ENCODE measurements at regions not wholly inside any gene's neighbourhood (a gene's known extent, or its start where the extent isn't known, plus 50 kb on each side); places are given as distances from the start of the nearest gene placed in this dataset.

- DNase-seq, result no peak
These were observed 161.3 kb upstream of the MEIS2 start for GRCh38 chr15:37261685-37262084.

- no peak for DNase-seq
These were observed 162.7 kb upstream of the MEIS2 start for GRCh38 chr15:37262922-37263608.

- DNase-seq, result no peak
These were observed 188.9 kb upstream of the MEIS2 start for GRCh38 chr15:37289109-37289765.

- no peak for DNase-seq
These were observed 191.6 kb upstream of the MEIS2 start for GRCh38 chr15:37291920-37292319.

- DNase-seq, result no peak
These were observed 197.9 kb upstream of the MEIS2 start for GRCh38 chr15:37298271-37298670.

GRCh38 chr15:37339437-37339836 is 239.1 kb upstream of the MEIS2 start:
- no peak for DNase-seq

GRCh38 chr15:37339856-37340255 is 239.5 kb upstream of the MEIS2 start:
- peak; percentile 26 for DNase-seq

GRCh38 chr15:37340438-37340837 is 240.1 kb upstream of the MEIS2 start:
- no peak for DNase-seq

GRCh38 chr15:37359101-37359892 is 258.9 kb upstream of the MEIS2 start:
- DNase-seq, result no peak

- no peak for DNase-seq
These were observed 259.5 kb upstream of the MEIS2 start for GRCh38 chr15:37359893-37360290.

- no peak for DNase-seq
These were observed 260.4 kb upstream of the MEIS2 start for GRCh38 chr15:37360724-37361123.

GRCh38 chr15:37361621-37362020 is 261.3 kb upstream of the MEIS2 start:
- no peak for DNase-seq

GRCh38 chr15:37362414-37362813 is 262.1 kb upstream of the MEIS2 start:
- no peak for DNase-seq

GRCh38 chr15:37368961-37369360 is 268.6 kb upstream of the MEIS2 start:
- no peak for DNase-seq

- DNase-seq, result no peak
These were observed 270.6 kb upstream of the MEIS2 start for GRCh38 chr15:37370941-37371340.

- no peak for DNase-seq
These were observed 271.7 kb upstream of the MEIS2 start for GRCh38 chr15:37372064-37372463.

- no peak for DNase-seq
These were observed 275.2 kb upstream of the MEIS2 start for GRCh38 chr15:37375519-37375918.

GRCh38 chr15:37377428-37377827 is 277.1 kb upstream of the MEIS2 start:
- no peak for DNase-seq

GRCh38 chr15:37394402-37395099 is 294.2 kb upstream of the MEIS2 start:
- DNase-seq, result no peak

- no peak for DNase-seq
These were observed 294.7 kb upstream of the MEIS2 start for GRCh38 chr15:37395100-37395468.

- DNase-seq, result no peak
These were observed 297.1 kb upstream of the MEIS2 start for GRCh38 chr15:37397266-37398022.

- DNase-seq, result no peak
These were observed 315.8 kb upstream of the MEIS2 start for GRCh38 chr15:37416103-37416502.

- no peak for DNase-seq
These were observed 325.2 kb upstream of the MEIS2 start for GRCh38 chr15:37425541-37425940.

All from NCI-H446 treated with DMSO at 0.1 percent for 48 hours (cell line).